ENCODE measurements at regions not wholly inside any gene's neighbourhood (a gene's known extent, or its start where the extent isn't known, plus 50 kb on each side); places are given as distances from the start of the nearest gene placed in this dataset.

GRCh38 chr7:19421861-19422260 lies 276.6 kb upstream of the FERD3L start:
- TF ChIP-seq TCF12 (IDR thresholded peaks at IDR 0.05; ENCODE audit: low read depth) = no peak
- TF ChIP-seq RAD21 (IDR thresholded peaks at IDR 0.05; ENCODE audit: low read depth) = no peak
- TF ChIP-seq TEAD4 (IDR thresholded peaks at IDR 0.05) = no peak
- no peak for TF ChIP-seq CEBPB (IDR thresholded peaks at IDR 0.05)
- TF ChIP-seq USF1 (IDR thresholded peaks at IDR 0.05) = no peak
- no peak for TF ChIP-seq NFIC (IDR thresholded peaks at IDR 0.05)
- TF ChIP-seq EP300 (IDR thresholded peaks at IDR 0.05; ENCODE audit: borderline replicate concordance) = no peak
- TF ChIP-seq ZBTB7A (IDR thresholded peaks at IDR 0.05; ENCODE audit: low read depth) = no peak

GRCh38 chr7:19417231-19417630 lies 272.0 kb upstream of the FERD3L start:
- TF ChIP-seq RAD21 (IDR thresholded peaks at IDR 0.05; ENCODE audit: low read depth) (no peak), FOXM1 (IDR thresholded peaks at IDR 0.05; ENCODE audit: borderline replicate concordance, low read depth) (no peak), EGR1 (IDR thresholded peaks at IDR 0.05) (no peak), NFIC (IDR thresholded peaks at IDR 0.05) (no peak), CREB1 (IDR thresholded peaks at IDR 0.05; ENCODE audit: low read depth) (no peak), TAF1 (IDR thresholded peaks at IDR 0.05; ENCODE audit: low read depth) (no peak), MAX (IDR thresholded peaks at IDR 0.05) (no peak), YY1 (IDR thresholded peaks at IDR 0.05; ENCODE audit: low read depth) (no peak)

- TF ChIP-seq MAX (IDR thresholded peaks at IDR 0.05) (no peak), CREB1 (IDR thresholded peaks at IDR 0.05; ENCODE audit: low read depth) (no peak), FOXM1 (IDR thresholded peaks at IDR 0.05; ENCODE audit: borderline replicate concordance, low read depth) (no peak), CEBPB (IDR thresholded peaks at IDR 0.05) (no peak), REST (IDR thresholded peaks at IDR 0.05; ENCODE audit: low read depth) (no peak), YY1 (IDR thresholded peaks at IDR 0.05; ENCODE audit: low read depth) (no peak), TEAD4 (IDR thresholded peaks at IDR 0.05) (no peak), ZBTB7A (IDR thresholded peaks at IDR 0.05; ENCODE audit: low read depth) (no peak), RAD21 (IDR thresholded peaks at IDR 0.05; ENCODE audit: low read depth) (no peak)
Measured at GRCh38 chr7:19415123-19415522, 269.9 kb upstream of the FERD3L start.

GRCh38 chr7:19413443-19413965 lies 268.3 kb upstream of the FERD3L start:
- TF ChIP-seq CEBPB (IDR thresholded peaks at IDR 0.05) (no peak), FOXM1 (IDR thresholded peaks at IDR 0.05; ENCODE audit: borderline replicate concordance, low read depth) (no peak), CREB1 (IDR thresholded peaks at IDR 0.05; ENCODE audit: low read depth) (no peak), YY1 (IDR thresholded peaks at IDR 0.05; ENCODE audit: low read depth) (no peak), MAX (IDR thresholded peaks at IDR 0.05) (no peak)

GRCh38 chr7:19410691-19411090 lies 265.5 kb upstream of the FERD3L start:
- no peak for TF ChIP-seq CREB1 (IDR thresholded peaks at IDR 0.05; ENCODE audit: low read depth)

- TF ChIP-seq CEBPB (IDR thresholded peaks at IDR 0.05) = no peak
- TF ChIP-seq TAF1 (IDR thresholded peaks at IDR 0.05; ENCODE audit: low read depth) = no peak
- TF ChIP-seq REST (IDR thresholded peaks at IDR 0.05; ENCODE audit: low read depth) = no peak
Measured at GRCh38 chr7:19410106-19410505, 264.9 kb upstream of the FERD3L start.

GRCh38 chr7:19408706-19409220 lies 263.5 kb upstream of the FERD3L start:
- TF ChIP-seq CREB1 (IDR thresholded peaks at IDR 0.05; ENCODE audit: low read depth) = no peak
- no peak for TF ChIP-seq EP300 (IDR thresholded peaks at IDR 0.05; ENCODE audit: borderline replicate concordance)
- no peak for TF ChIP-seq REST (IDR thresholded peaks at IDR 0.05; ENCODE audit: low read depth)
- TF ChIP-seq USF1 (IDR thresholded peaks at IDR 0.05) = no peak
- no peak for TF ChIP-seq ZBTB7A (IDR thresholded peaks at IDR 0.05; ENCODE audit: low read depth)
- TF ChIP-seq RAD21 (IDR thresholded peaks at IDR 0.05; ENCODE audit: low read depth) = no peak
- no peak for TF ChIP-seq MAX (IDR thresholded peaks at IDR 0.05)
- no peak for TF ChIP-seq CEBPB (IDR thresholded peaks at IDR 0.05)
- no peak for TF ChIP-seq TEAD4 (IDR thresholded peaks at IDR 0.05)
- no peak for TF ChIP-seq TCF12 (IDR thresholded peaks at IDR 0.05; ENCODE audit: low read depth)
- no peak for TF ChIP-seq YY1 (IDR thresholded peaks at IDR 0.05; ENCODE audit: low read depth)
- TF ChIP-seq FOXM1 (IDR thresholded peaks at IDR 0.05; ENCODE audit: borderline replicate concordance, low read depth) = no peak

All from Ishikawa (cell line).